Endothelial cell (in vitro differentiated cells): ENCODE measurements at regions not wholly inside any gene's neighbourhood (a gene's known extent, or its start where the extent isn't known, plus 50 kb on each side); places are given as distances from the start of the nearest gene placed in this dataset.

Experiments used
- DNase-seq: peaks from one replicate; pipeline ENCODE4 v3.0.0; 2021; ENCODE audit warnings: low spot score
- H3K27ac Mint-ChIP-seq: one replicate; pipeline ENCODE4 v1.8.0; 2021; ENCODE audit warnings: mixed read lengths, inconsistent platforms; ENCODE audit not compliant: unreplicated experiment
- H3K27me3 Mint-ChIP-seq: one replicate; pipeline ENCODE4 v1.8.0; 2021; ENCODE audit warnings: mild to moderate bottlenecking, moderate library complexity, mixed read lengths, inconsistent platforms; ENCODE audit not compliant: unreplicated experiment
- H3K36me3 Mint-ChIP-seq: one replicate; pipeline ENCODE4 v1.8.0; 2021; ENCODE audit warnings: mild to moderate bottlenecking, low read depth, mixed read lengths, inconsistent platforms; ENCODE audit not compliant: unreplicated experiment
- H3K4me1 Mint-ChIP-seq: one replicate; pipeline ENCODE4 v1.8.0; 2021; ENCODE audit warnings: mild to moderate bottlenecking, mixed read lengths, inconsistent platforms; ENCODE audit not compliant: unreplicated experiment
- H3K4me3 Mint-ChIP-seq: one replicate; pipeline ENCODE4 v1.8.0; 2021; ENCODE audit warnings: mild to moderate bottlenecking, mixed read lengths, inconsistent platforms; ENCODE audit not compliant: unreplicated experiment
- H3K9me3 Mint-ChIP-seq: one replicate; pipeline ENCODE4 v1.8.0; 2021; ENCODE audit warnings: mixed read lengths, inconsistent platforms; ENCODE audit not compliant: unreplicated experiment
- TF ChIP-seq, protein P1 (sequence below): fragments of 200-600 bp; sonication (generic); IDR thresholded peaks from one replicate; pipeline ENCODE4 v1.5.0; 2021; ENCODE audit warnings: antibody characterized with exemption; ENCODE audit not compliant: unreplicated experiment

- Mint-ChIP-seq H3K27ac (no peak overlapping the region), H3K4me3 (no peak overlapping the region), H3K4me1 (no peaks in the 10 kb centered on the region), H3K36me3 (no peaks in the 10 kb centered on the region), H3K9me3 (no peaks in the 10 kb centered on the region), H3K27me3 (no peaks in the 10 kb centered on the region)
- DNase-seq: no peak
- TF ChIP-seq, protein P1, sequence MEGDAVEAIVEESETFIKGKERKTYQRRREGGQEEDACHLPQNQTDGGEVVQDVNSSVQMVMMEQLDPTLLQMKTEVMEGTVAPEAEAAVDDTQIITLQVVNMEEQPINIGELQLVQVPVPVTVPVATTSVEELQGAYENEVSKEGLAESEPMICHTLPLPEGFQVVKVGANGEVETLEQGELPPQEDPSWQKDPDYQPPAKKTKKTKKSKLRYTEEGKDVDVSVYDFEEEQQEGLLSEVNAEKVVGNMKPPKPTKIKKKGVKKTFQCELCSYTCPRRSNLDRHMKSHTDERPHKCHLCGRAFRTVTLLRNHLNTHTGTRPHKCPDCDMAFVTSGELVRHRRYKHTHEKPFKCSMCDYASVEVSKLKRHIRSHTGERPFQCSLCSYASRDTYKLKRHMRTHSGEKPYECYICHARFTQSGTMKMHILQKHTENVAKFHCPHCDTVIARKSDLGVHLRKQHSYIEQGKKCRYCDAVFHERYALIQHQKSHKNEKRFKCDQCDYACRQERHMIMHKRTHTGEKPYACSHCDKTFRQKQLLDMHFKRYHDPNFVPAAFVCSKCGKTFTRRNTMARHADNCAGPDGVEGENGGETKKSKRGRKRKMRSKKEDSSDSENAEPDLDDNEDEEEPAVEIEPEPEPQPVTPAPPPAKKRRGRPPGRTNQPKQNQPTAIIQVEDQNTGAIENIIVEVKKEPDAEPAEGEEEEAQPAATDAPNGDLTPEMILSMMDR: no peak
Measured at GRCh38 chr1:187151555-187151954, 322.8 kb downstream of the PLA2G4A start.

GRCh38 chr1:187153047-187153446 is 324.3 kb downstream of the PLA2G4A start:
- H3K4me1 Mint-ChIP-seq: no peaks in the 10 kb centered on the region
- no peaks in the 10 kb centered on the region for H3K9me3 Mint-ChIP-seq
- no peak for DNase-seq
- TF ChIP-seq, protein P1: no peak
- no peak overlapping the region for H3K4me3 Mint-ChIP-seq
- H3K27me3 Mint-ChIP-seq: no peaks in the 10 kb centered on the region
- no peak overlapping the region for H3K27ac Mint-ChIP-seq
- H3K36me3 Mint-ChIP-seq: no peaks in the 10 kb centered on the region

DNA sequence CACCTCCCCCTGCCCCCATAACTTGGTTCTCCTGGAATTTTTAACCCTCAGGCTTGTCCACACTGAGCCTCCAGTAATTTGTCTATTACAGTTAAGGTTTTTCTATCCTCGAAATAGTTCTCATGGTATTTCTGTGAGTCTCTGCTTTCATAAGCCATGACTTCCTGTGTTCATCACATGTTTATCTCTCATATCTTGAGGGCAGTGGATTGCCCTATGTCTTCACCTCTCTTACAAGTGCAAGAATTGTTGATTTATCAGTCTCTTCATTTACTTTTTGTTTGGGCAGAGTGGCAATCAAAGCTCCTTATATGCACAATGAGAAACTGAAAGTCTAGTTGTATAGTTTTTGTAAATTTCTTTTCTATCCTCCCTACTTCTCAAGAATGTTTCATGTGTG is 328.4 kb downstream of the PLA2G4A start:
- TF ChIP-seq, protein P1: no peak
- H3K9me3 Mint-ChIP-seq: no peaks in the 10 kb centered on the region
- H3K4me1 Mint-ChIP-seq: peaks cover 4% of the 10 kb centered on the region
- no peak overlapping the region for H3K27ac Mint-ChIP-seq
- H3K4me3 Mint-ChIP-seq: no peak overlapping the region
- DNase-seq: no peak
- no peaks in the 10 kb centered on the region for H3K36me3 Mint-ChIP-seq
- H3K27me3 Mint-ChIP-seq: peaks cover 2% of the 10 kb centered on the region

- DNase-seq: no peak
- Mint-ChIP-seq H3K27ac (no peak overlapping the region), H3K27me3 (peaks cover 2% of the 10 kb centered on the region), H3K9me3 (no peaks in the 10 kb centered on the region), H3K4me1 (peaks cover 4% of the 10 kb centered on the region), H3K4me3 (no peak overlapping the region), H3K36me3 (no peaks in the 10 kb centered on the region)
- TF ChIP-seq, protein P1: no peak
Measured at GRCh38 chr1:187157552-187157951, 328.8 kb downstream of the PLA2G4A start.

DNA sequence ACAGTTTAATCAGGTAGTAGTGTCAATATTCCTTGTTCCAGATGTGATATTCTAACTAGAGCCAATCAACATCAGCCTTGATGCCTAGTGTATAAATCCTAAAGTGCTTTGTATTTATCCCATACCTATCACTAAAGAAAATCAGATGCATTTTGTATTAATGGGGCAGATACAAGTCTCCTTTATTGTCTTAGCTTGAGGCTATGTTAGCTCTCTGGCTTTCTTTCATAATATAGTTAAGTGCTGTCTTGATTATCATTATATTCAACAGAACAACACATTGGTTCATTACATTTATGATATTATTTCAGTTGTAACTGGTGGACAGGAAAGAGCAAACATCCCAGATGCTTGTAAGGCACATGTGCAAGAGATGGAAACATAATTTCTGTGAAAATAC is 338.8 kb downstream of the PLA2G4A start:
- Mint-ChIP-seq H3K27me3 (no peaks in the 10 kb centered on the region), H3K27ac (no peak overlapping the region), H3K36me3 (no peaks in the 10 kb centered on the region), H3K9me3 (no peaks in the 10 kb centered on the region), H3K4me3 (no peak overlapping the region), H3K4me1 (no peaks in the 10 kb centered on the region)
- DNase-seq: no peak
- TF ChIP-seq, protein P1: no peak
